ENCODE measurements at regions not wholly inside any gene's neighbourhood (a gene's known extent, or its start where the extent isn't known, plus 50 kb on each side); places are given as distances from the start of the nearest gene placed in this dataset.
"Not testable (repeated sequence)": the region's sequence is repeated elsewhere in the genome, so short reads cannot be mapped to it uniquely, and the experiment has no call there.

DNA sequence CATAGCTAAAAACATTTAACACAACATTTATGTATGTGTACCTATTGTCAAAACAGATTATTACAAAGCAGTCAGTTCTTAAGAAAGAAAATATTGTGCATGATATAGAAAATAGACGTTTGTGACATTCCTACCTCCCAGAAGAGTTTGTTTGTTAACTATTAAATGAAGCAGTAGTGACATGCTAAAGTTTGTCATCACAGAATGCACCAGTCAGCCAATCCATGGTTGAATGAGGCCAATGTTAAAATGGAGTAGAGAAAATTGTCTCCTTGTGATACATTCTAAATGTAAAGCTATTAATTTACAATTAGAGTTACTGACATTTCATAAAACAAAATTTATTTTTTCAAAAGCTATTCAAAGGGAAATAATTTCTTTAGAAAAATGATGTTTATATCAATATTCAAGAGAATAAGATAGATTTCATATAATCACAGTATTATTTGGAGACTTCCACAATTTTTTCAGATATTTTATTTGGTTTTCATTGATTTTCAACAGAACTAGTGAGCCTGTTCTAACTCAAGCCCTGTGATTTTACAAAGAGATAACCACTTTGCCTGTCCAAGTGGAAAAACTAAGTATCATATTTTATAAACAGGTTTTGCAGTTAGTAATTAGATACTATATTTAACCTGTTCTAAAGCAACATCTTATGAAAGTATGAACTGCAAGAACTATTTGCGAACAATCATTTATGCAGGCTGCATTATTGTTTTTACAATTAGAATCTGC, 176.8 kb downstream of the ISL1 start:
- DNase-seq (ENCODE audit: low read depth): no peak

- no peak for DNase-seq (ENCODE audit: low read depth)
These were observed 183.7 kb downstream of the ISL1 start for GRCh38 chr5:51566953-51567352.

- DNase-seq (ENCODE audit: low read depth): no peak
These were observed 184.4 kb downstream of the ISL1 start for GRCh38 chr5:51567636-51568035.

DNA sequence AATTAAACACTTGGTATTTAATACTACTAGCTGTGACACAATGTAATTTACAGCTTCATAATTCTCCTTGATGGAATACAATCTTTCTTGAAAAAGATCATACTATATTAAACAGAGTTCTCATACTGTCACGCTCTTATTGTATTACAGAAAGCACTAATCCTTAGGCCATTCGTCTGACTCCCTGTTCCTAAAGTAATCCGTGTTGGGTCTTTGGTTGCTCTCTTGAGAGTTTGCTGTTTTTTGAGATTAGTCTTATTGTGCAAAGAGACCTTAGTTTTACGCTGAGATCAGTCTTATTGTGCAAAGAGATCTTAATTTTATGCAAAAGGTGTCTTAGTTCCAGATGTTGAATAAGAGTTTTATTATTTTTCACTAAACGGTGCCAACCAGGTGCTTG, 190.6 kb downstream of the ISL1 start:
- no peak for DNase-seq (ENCODE audit: low read depth)

DNA sequence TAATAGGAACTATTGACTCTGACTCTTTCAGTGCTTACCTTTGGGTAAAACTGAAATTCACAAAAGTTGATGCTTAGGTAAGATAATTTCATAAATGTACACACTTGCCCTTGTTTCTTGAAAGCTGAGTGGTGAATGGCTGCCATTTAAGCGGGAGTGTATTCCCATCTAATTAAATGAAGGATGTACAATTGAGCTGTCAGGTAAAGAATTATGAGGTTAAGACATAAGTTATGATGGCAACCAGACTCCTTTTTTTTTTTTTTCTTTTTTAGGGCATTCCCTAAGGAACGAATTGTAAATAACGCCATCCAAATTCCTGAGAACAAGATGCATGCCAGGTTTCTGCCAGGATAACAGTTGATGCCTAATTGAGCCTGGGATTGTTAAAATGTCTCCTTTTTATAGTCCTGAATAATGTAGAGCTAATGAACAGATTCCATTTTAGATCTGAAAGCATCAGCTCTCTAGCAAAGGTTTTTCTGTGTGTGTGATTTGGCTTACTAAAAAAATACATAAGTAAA, 199.7 kb downstream of the ISL1 start:
- no peak for DNase-seq (ENCODE audit: low read depth)

- DNase-seq (ENCODE audit: low read depth): no peak
These were observed 214.8 kb downstream of the ISL1 start for GRCh38 chr5:51598026-51598425.

DNA sequence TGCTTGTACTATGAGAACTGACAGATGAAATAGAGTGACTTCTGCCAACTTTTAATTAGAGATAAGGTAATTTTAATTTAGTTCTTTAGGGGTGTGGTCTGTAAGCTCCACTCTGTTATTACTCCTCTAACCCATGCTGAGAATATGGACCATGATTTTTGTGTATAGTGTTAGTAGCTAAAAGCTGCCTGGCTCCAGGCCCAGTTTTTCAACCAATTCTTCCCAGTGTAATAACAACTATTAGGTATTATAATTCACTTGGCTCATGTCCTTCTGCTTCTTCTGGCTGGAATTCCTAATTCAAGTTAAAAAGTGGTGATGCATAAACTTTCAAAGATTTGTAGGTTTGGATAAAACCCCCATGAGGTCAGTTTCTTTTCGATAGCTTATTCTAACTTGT, 216.3 kb downstream of the ISL1 start:
- no peak for DNase-seq (ENCODE audit: low read depth)

DNA sequence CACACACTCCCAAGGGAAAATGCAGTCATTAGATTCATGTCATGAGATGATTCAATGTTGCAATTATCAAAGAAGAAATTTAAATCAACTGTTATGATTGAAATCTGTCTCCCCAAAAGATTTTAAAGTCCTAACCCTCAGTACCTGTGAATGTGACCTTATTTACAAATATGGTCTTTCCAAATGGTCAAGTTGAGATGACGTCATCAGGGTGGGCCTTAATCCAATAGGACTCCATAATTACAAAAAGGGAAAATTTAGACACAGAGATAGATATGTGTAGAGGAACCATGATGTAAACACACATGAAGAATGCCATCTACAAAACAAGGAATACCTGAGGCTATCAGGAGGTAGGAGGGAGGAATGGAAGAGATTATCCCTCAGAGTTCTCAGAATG, 221.1 kb downstream of the ISL1 start:
- no peak for DNase-seq (ENCODE audit: low read depth)

DNA sequence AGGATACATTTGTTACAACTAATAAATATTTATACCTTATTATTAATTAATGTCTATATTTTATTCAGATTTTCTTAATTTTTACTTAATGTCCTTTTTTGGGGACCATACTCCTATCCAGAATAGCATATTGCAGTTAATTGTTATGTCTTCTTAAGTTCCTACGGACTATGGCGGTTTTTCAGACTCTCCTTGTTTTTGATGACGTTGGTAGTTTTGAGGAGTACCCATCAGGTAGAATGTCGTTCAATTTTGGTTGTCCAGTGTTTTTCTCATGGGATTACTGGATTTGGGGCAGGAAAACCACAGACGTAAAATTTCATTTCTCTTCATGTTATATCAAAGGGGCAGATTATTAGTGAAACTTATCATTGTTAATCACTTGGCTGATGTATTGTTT, 223.7 kb downstream of the ISL1 start:
- no peak for DNase-seq (ENCODE audit: low read depth)

- DNase-seq (ENCODE audit: low read depth): peak; percentile 7
These were observed 235.0 kb downstream of the ISL1 start for GRCh38 chr5:51618234-51618633.

- DNase-seq (ENCODE audit: low read depth): no peak
These were observed 237.9 kb downstream of the ISL1 start for GRCh38 chr5:51621156-51621555.

DNA sequence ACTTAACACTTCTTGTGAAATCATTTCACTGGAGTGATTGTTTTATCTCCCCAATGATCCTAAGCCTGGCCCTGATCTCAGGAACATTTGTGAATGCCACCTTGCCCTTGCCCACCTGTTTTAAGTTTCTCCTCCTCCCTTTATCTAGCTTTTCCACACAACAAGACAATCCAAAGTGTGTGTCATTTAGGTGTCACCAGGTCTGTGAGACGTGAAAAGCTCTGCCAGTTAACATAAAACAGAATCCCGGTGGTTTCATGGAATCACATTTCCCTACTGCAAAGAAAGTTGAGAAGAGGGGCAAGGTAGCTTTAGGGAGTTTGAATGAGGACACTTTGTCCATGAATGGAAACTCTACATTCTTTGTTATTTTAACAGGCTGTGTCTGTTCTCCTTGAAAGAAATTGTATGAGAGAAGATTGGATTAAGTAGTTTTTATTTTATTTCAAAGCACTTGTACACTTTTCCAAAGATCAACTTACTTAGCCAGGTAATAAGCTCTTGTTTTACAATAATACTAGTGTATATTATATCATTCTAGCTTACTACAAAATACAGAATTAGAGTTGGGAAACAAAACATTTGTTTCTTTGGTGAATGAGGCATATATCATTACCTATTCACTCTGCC, 239.0 kb downstream of the ISL1 start:
- DNase-seq (ENCODE audit: low read depth): no peak

GRCh38 chr5:51625224-51625968, 242.1 kb downstream of the ISL1 start:
- no peak for DNase-seq (ENCODE audit: low read depth)

- no peak for DNase-seq (ENCODE audit: low read depth)
These were observed 248.8 kb downstream of the ISL1 start for GRCh38 chr5:51632027-51632426.

DNA sequence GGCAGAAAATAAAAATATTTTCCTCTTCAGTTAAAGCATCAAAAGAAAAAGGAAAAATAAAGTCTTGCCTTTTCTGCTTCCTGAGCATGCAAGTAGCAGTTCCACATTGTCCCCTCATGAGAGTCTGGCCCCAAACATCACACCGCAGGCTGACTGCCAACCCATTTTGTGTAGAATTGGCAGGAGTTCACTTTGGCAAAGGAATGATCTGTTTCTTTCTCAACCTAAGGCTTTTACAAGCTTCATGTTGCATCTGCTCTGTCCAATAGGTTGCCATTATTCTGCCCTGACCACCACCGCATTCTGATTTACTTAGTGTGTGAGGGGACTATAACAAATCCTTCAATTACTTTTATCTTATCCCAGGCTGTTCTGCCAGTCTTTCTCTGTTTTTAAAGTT, 249.5 kb downstream of the ISL1 start:
- no peak for DNase-seq (ENCODE audit: low read depth)

DNA sequence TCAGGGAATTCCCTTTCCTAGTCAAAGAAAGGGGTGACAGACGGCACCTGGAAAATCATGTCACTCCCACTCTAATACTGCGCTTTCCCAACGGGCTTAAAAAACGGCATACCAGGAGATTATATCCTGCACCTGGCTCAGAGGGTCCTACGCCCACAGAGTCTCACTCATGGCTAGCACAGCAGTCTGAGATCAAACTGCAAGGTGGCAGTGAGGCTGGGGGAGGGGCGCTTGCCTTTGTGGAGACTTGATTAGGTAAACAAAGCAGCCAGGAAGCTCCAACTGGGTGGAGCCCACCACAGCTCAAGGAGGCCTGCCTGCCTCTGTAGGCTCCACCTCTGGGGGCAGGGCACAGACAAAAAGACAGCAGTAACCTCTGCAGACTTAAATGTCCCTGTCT, 253.7 kb downstream of the ISL1 start:
- DNase-seq (ENCODE audit: low read depth): not testable (repeated sequence)

DNA sequence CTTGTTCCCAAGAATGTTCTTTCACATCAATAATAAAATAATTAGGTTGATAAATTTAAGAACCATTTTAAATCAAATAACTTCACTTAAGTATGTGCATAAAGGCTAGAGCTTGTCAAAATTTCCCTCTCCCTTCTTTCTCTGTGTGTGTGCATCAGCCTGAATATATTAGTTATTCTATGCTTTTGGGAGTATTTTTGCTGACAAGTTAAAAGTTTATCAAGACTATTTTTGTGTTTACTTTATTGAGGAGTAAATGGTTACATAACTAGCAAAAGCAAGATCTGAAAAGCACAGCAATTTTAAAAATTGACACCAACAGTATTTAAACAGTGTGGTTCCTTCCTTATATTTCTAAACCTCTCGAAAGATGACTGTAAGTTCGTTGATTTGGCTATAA, 261.7 kb downstream of the ISL1 start:
- no peak for DNase-seq (ENCODE audit: low read depth)

- DNase-seq (ENCODE audit: low read depth): no peak
These were observed 263.2 kb downstream of the ISL1 start for GRCh38 chr5:51646482-51646881.

DNA sequence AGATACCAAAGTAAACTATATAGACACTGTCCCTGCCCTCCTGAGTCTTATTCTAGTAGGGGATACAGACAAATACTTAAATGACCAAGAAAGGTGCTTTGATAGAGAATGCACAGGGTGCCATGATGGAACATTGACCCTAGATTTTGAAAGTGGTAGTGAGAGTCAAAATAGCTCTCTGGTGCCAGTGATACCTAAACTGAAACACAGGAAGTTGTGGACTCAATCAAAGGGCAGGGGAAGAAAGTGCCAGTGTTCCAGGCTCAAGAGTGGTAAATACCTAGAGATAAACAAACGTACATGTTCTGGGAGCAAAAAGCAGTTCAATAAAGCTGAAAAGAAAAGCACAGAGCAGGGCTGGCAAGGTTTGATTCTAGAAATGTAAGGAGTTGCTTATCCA, 267.6 kb downstream of the ISL1 start:
- no peak for DNase-seq (ENCODE audit: low read depth)

GRCh38 chr5:51651476-51651875, 268.2 kb downstream of the ISL1 start:
- DNase-seq (ENCODE audit: low read depth): no peak

DNA sequence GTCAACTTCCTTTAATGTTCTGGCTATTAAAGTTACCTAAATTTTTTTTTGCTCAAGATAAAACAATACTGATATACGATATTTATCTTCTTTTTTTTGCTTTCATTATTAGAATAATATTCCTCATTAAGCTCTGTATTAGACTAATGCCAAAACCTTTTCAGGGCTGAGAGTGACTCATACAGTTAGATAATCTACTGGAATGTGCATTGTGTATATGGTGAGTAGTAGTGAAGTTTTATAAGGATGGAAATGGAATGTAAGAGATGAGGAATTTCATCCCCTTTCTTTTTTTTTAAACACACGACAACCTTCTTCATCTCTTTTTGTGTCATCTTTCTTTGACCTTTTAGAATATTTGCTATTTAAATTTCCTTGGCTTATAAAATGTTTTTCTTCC, 268.6 kb downstream of the ISL1 start:
- DNase-seq (ENCODE audit: low read depth): peak; percentile 8

- DNase-seq (ENCODE audit: low read depth): no peak
These were observed 269.7 kb downstream of the ISL1 start for GRCh38 chr5:51652980-51653379.

Data from iris pigment epithelial cell (primary cell).